Common myeloid progenitor, CD34-positive (primary cell): ENCODE measurements at regions not wholly inside any gene's neighbourhood (a gene's known extent, or its start where the extent isn't known, plus 50 kb on each side); places are given as distances from the start of the nearest gene placed in this dataset.

Experiments
- CTCF ChIA-PET: fragments of 350-600 bp; sonication (Branson Sonifier 250); formaldehyde crosslinking; loops from one replicate; lab custom pipeline; 2021; ENCODE audit warnings: antibody characterized with exemption; lab: Charles Lee
- POLR2A ChIA-PET: fragments of 350-600 bp; sonication (Branson Sonifier 250); formaldehyde crosslinking; loops from one replicate; lab custom pipeline; 2021; ENCODE audit warnings: antibody characterized with exemption; lab: Charles Lee
- DNase-seq, 3 donors: peaks; one replicate each; pipeline versions ENCODE4 v3.0.0 to v3.0.0-alpha.2; 2013
- H3K27ac ChIP-seq, 2 experiments: 1 replicate in 1 of 2; 2 replicates in 1 of 2; pipeline ENCODE4 v1.7.0; 2013; ENCODE audit warnings: inconsistent platforms in 2 of 2, low read length in 2 of 2, mild to moderate bottlenecking in 2 of 2, low read depth in 1 of 2, moderate library complexity in 1 of 2; ENCODE audit not compliant: severe bottlenecking in 2 of 2, insufficient read depth in 1 of 2, poor library complexity in 1 of 2
- H3K27me3 ChIP-seq, 5 experiments: replicated peaks in 2 of 5; 1 replicate in 3 of 5; 2 replicates in 2 of 5; pipeline versions ENCODE4 v1.6.1 to v1.7.0; 2013; ENCODE audit warnings: low read length in 4 of 5, mild to moderate bottlenecking in 2 of 5, moderate library complexity in 2 of 5, inconsistent platforms in 1 of 5; ENCODE audit not compliant: insufficient read depth in 5 of 5, control insufficient read depth in 4 of 5
- H3K36me3 ChIP-seq, 4 experiments: 1 replicate in 2 of 4; 2 replicates in 2 of 4; pipeline versions ENCODE4 v1.6.1 to v1.7.0; 2013; ENCODE audit warnings: low read length in 3 of 4, control low read depth in 1 of 4, mild to moderate bottlenecking in 1 of 4; ENCODE audit not compliant: control insufficient read depth in 4 of 4, insufficient read depth in 4 of 4
- H3K4me1 ChIP-seq, 4 experiments: 1 replicate in 3 of 4; 2 replicates in 1 of 4; pipeline versions ENCODE4 v1.6.1 to v1.7.1; 2013; ENCODE audit warnings: low read length in 3 of 4, mild to moderate bottlenecking in 3 of 4, control low read depth in 1 of 4, inconsistent platforms in 1 of 4, moderate library complexity in 1 of 4; ENCODE audit not compliant: control insufficient read depth in 4 of 4, insufficient read depth in 4 of 4; ENCODE audit errors: control extremely low read depth in 1 of 4
- H3K4me3 ChIP-seq, 7 experiments: 1 replicate in 4 of 7; 2 replicates in 3 of 7; pipeline versions ENCODE4 v1.5.1 to v1.7.0; 2013; ENCODE audit warnings: mild to moderate bottlenecking in 7 of 7, low read length in 6 of 7, moderate library complexity in 6 of 7, inconsistent platforms in 2 of 7, low read depth in 2 of 7, control low read depth in 1 of 7; ENCODE audit not compliant: insufficient read depth in 4 of 7, control insufficient read depth in 1 of 7; ENCODE audit errors: extremely low read depth in 1 of 7
- H3K9me3 ChIP-seq, 5 experiments: 1 replicate in 4 of 5; 2 replicates in 1 of 5; pipeline versions ENCODE4 v1.6.1 to v1.7.1; 2013; ENCODE audit warnings: low read length in 4 of 5, mild to moderate bottlenecking in 2 of 5, inconsistent platforms in 1 of 5, low read depth in 1 of 5, moderate library complexity in 1 of 5; ENCODE audit not compliant: control insufficient read depth in 4 of 5, insufficient read depth in 2 of 5; ENCODE audit errors: control extremely low read depth in 1 of 5
- WGBS: methylation state at CpG from one replicate; pipeline ENCODE4 v1.1.5; 2013; ENCODE audit not compliant: insufficient coverage; 5-methylcytosine and 5-hydroxymethylcytosine counted together

- ChIA-PET POLR2A (no interaction called here), CTCF (interaction anchor here (0.6 kb wide), 1 partner anchor 12 kb away, joined by 3 read pairs; no protein-coding TSS in a partner anchor)
- peaks cover 0 to under 1% (median 0%) of the 10 kb centered on the region in 5 experiments for H3K9me3 ChIP-seq
- DNase-seq, result no peak
- H3K36me3 ChIP-seq, result no peaks in the 10 kb centered on the region
- no CpG with 5 or more reads among the region's 2 CpGs for WGBS
- no peaks in the 10 kb centered on the region for H3K27me3 ChIP-seq
- peaks cover 2 to 11% (median 3%) of the 10 kb centered on the region in 4 experiments for H3K4me1 ChIP-seq
- H3K4me3 ChIP-seq, result no peak overlapping the region
- no peak overlapping the region for H3K27ac ChIP-seq
Measured at GRCh38 chr9:80086822-80087345, 515.1 kb downstream of the TLE4 start.

- WGBS, result 0% methylated on average over 2 of the region's 4 CpGs
- ChIA-PET CTCF (no interaction called here), POLR2A (no interaction called here)
- Histone ChIP-seq H3K36me3 (no peaks in the 10 kb centered on the region), H3K9me3 (peaks cover 0 to 1% (median 0%) of the 10 kb centered on the region in 5 experiments), H3K4me1 (peaks cover 2 to 11% (median 3%) of the 10 kb centered on the region in 4 experiments), H3K27ac (no peak overlapping the region), H3K4me3 (peak overlapping the region in 1 of 7 experiments; percentile 5), H3K27me3 (no peaks in the 10 kb centered on the region)
- peak in 2 of 3 donors; percentile 2 to 5 for DNase-seq
Measured at GRCh38 chr9:80086386-80086785, 514.6 kb downstream of the TLE4 start.

- no peak for DNase-seq
- Histone ChIP-seq H3K9me3 (peaks cover 0 to 2% (median 0%) of the 10 kb centered on the region in 5 experiments), H3K27ac (no peak overlapping the region), H3K27me3 (no peaks in the 10 kb centered on the region), H3K36me3 (no peaks in the 10 kb centered on the region), H3K4me1 (peaks cover 2 to 11% (median 3%) of the 10 kb centered on the region in 4 experiments), H3K4me3 (no peak overlapping the region)
- no CpG with 5 or more reads among the region's 1 CpG for WGBS
- ChIA-PET POLR2A (no interaction called here), CTCF (no interaction called here)
Measured at GRCh38 chr9:80085668-80086067, 513.9 kb downstream of the TLE4 start.

GRCh38 chr9:80082213-80082612, 510.4 kb downstream of the TLE4 start:
- Histone ChIP-seq H3K27me3 (no peaks in the 10 kb centered on the region), H3K36me3 (no peaks in the 10 kb centered on the region), H3K4me3 (no peak overlapping the region), H3K4me1 (peaks cover 2 to 11% (median 3%) of the 10 kb centered on the region in 4 experiments), H3K9me3 (peaks cover 0 to 4% (median 0%) of the 10 kb centered on the region in 5 experiments), H3K27ac (no peak overlapping the region)
- ChIA-PET CTCF (no interaction called here), POLR2A (no interaction called here)
- DNase-seq, result no peak
- 74% methylated on average over 2 of the region's 2 CpGs for WGBS

GRCh38 chr9:80078826-80079225, 507.1 kb downstream of the TLE4 start:
- ChIA-PET POLR2A (no interaction called here), CTCF (no interaction called here)
- H3K36me3 ChIP-seq, result no peaks in the 10 kb centered on the region
- H3K4me3 ChIP-seq, result no peak overlapping the region
- H3K9me3 ChIP-seq, result peaks cover 0 to 4% (median 0%) of the 10 kb centered on the region in 5 experiments
- WGBS, result no CpG with 5 or more reads among the region's 1 CpG
- no peak for DNase-seq
- no peaks in the 10 kb centered on the region for H3K27me3 ChIP-seq
- H3K4me1 ChIP-seq, result no peaks in the 10 kb centered on the region
- no peak overlapping the region for H3K27ac ChIP-seq

- Histone ChIP-seq H3K36me3 (no peaks in the 10 kb centered on the region), H3K27ac (no peak overlapping the region), H3K9me3 (peaks cover 0 to 4% (median 0%) of the 10 kb centered on the region in 5 experiments), H3K4me1 (no peaks in the 10 kb centered on the region), H3K27me3 (no peaks in the 10 kb centered on the region), H3K4me3 (no peak overlapping the region)
- POLR2A ChIA-PET, result no interaction called here
- DNase-seq, result no peak
- CTCF ChIA-PET, result no interaction called here
- 100% methylated on average over 3 of the region's 3 CpGs for WGBS
Measured at GRCh38 chr9:80077059-80077458, 505.3 kb downstream of the TLE4 start.

GRCh38 chr9:80076162-80076561, 504.4 kb downstream of the TLE4 start:
- ChIA-PET POLR2A (no interaction called here), CTCF (no interaction called here)
- DNase-seq, result no peak
- 93% methylated on average over 4 of the region's 4 CpGs for WGBS
- Histone ChIP-seq H3K27ac (no peak overlapping the region), H3K27me3 (no peaks in the 10 kb centered on the region), H3K4me1 (no peaks in the 10 kb centered on the region), H3K9me3 (peaks cover 0 to 3% (median 0%) of the 10 kb centered on the region in 5 experiments), H3K36me3 (no peaks in the 10 kb centered on the region), H3K4me3 (no peak overlapping the region)
